H9 (cell line): ENCODE measurements at regions not wholly inside any gene's neighbourhood (a gene's known extent, or its start where the extent isn't known, plus 50 kb on each side); places are given as distances from the start of the nearest gene placed in this dataset.

Experiments used
- DNase-seq: peaks from one replicate; pipeline ENCODE4 v3.0.0-alpha.2; 2017
- H2AFZ ChIP-seq: one replicate; pipeline ENCODE4 v1.6.1; 2013; ENCODE audit warnings: mild to moderate bottlenecking, low read length, control low read depth, moderate library complexity
- H2AK5ac ChIP-seq: 2 replicates; pipeline ENCODE4 v1.6.1; 2013; ENCODE audit warnings: low read length, control low read depth, mixed read lengths; ENCODE audit not compliant: insufficient read length
- H2BK120ac ChIP-seq: one replicate; pipeline ENCODE4 v1.6.1; 2013; ENCODE audit warnings: low read depth, mild to moderate bottlenecking, low read length, control low read depth, inconsistent platforms; ENCODE audit not compliant: poor library complexity, severe bottlenecking
- H2BK12ac ChIP-seq: 2 replicates; pipeline ENCODE4 v1.6.1; 2013; ENCODE audit warnings: low read length, control low read depth, mixed read lengths, low read depth; ENCODE audit not compliant: insufficient read length
- H2BK15ac ChIP-seq: 2 replicates; pipeline ENCODE4 v1.6.1; 2013; ENCODE audit warnings: low read depth, low read length, control low read depth
- H2BK20ac ChIP-seq: one replicate; pipeline ENCODE4 v1.6.1; 2013; ENCODE audit warnings: low read depth, mild to moderate bottlenecking, low read length, control low read depth, inconsistent platforms; ENCODE audit not compliant: poor library complexity, severe bottlenecking
- H2BK5ac ChIP-seq: 2 replicates; pipeline ENCODE4 v1.6.1; 2013; ENCODE audit warnings: low read length, control low read depth, mixed read lengths; ENCODE audit not compliant: insufficient read length
- H3K14ac ChIP-seq: 2 replicates; pipeline ENCODE4 v1.6.1; 2013; ENCODE audit warnings: low read length, control low read depth; ENCODE audit not compliant: insufficient read depth
- H3K18ac ChIP-seq: 2 replicates; pipeline ENCODE4 v1.6.1; 2013; ENCODE audit warnings: low read depth, mild to moderate bottlenecking, mixed read lengths, low read length, control low read depth; ENCODE audit not compliant: insufficient read length
- H3K23ac ChIP-seq: 2 replicates; pipeline ENCODE4 v1.6.1; 2013; ENCODE audit warnings: low read length, control low read depth, mixed read lengths, low read depth; ENCODE audit not compliant: insufficient read length
- H3K23me2 ChIP-seq: 2 replicates; pipeline ENCODE4 v1.6.1; 2013; ENCODE audit warnings: low read depth, mild to moderate bottlenecking, mixed read lengths, low read length, control low read depth; ENCODE audit not compliant: insufficient read length, poor library complexity, severe bottlenecking
- H3K27ac ChIP-seq: 2 replicates; pipeline ENCODE4 v1.5.1; 2013; ENCODE audit warnings: low read length, control low read depth, mixed read lengths, low read depth; ENCODE audit not compliant: insufficient read length
- H3K27me3 ChIP-seq: 2 replicates; pipeline ENCODE4 v1.6.1; 2013; ENCODE audit warnings: low read length, control low read depth, inconsistent platforms; ENCODE audit not compliant: insufficient read depth
- H3K4ac ChIP-seq: 2 replicates; pipeline ENCODE4 v1.6.1; 2013; ENCODE audit warnings: low read depth, mild to moderate bottlenecking, control low read depth, inconsistent platforms, low read length, moderate library complexity
- H3K4me1 ChIP-seq: 2 replicates; pipeline ENCODE4 v1.6.1; 2013; ENCODE audit warnings: low read length, control low read depth, inconsistent platforms; ENCODE audit not compliant: insufficient read depth
- H3K4me2 ChIP-seq: 2 replicates; pipeline ENCODE4 v1.6.1; 2013; ENCODE audit warnings: low read length, control low read depth, mixed read lengths; ENCODE audit not compliant: insufficient read length, insufficient read depth
- H3K56ac ChIP-seq: 2 replicates; pipeline ENCODE4 v1.6.1; 2013; ENCODE audit warnings: low read depth, mild to moderate bottlenecking, mixed read lengths, low read length, control low read depth; ENCODE audit not compliant: insufficient read length
- H3K79me1 ChIP-seq: 2 replicates; pipeline ENCODE4 v1.6.1; 2013; ENCODE audit warnings: low read depth, mild to moderate bottlenecking, moderate library complexity, low read length, control low read depth, inconsistent platforms; ENCODE audit not compliant: insufficient read depth, poor library complexity, severe bottlenecking
- H3K79me2 ChIP-seq: 2 replicates; pipeline ENCODE4 v1.6.1; 2013; ENCODE audit warnings: low read length, control low read depth, inconsistent platforms; ENCODE audit not compliant: insufficient read depth
- H3K9ac ChIP-seq: 2 replicates; pipeline ENCODE4 v1.6.1; 2013; ENCODE audit warnings: low read length, control low read depth, mixed read lengths; ENCODE audit not compliant: insufficient read length; ENCODE audit errors: extremely low read depth
- H3K9me3 ChIP-seq: one replicate; pipeline ENCODE4 v1.6.1; 2013; ENCODE audit warnings: low read depth, low read length, inconsistent platforms; ENCODE audit not compliant: control insufficient read depth
- H3T11ph ChIP-seq: one replicate; pipeline ENCODE4 v1.6.1; 2013; ENCODE audit warnings: mild to moderate bottlenecking, low read length, control low read depth, inconsistent platforms
- H4K20me1 ChIP-seq: one replicate; pipeline ENCODE4 v1.6.1; 2013; ENCODE audit not compliant: control insufficient read depth, insufficient read length, insufficient read depth
- H4K5ac ChIP-seq: 2 replicates; pipeline ENCODE4 v1.6.1; 2013; ENCODE audit warnings: low read depth, mild to moderate bottlenecking, mixed read lengths, low read length, control low read depth; ENCODE audit not compliant: insufficient read length
- H4K8ac ChIP-seq: replicated peaks from 2 replicates; pipeline ENCODE4 v1.6.1; 2013; ENCODE audit warnings: low read length, control low read depth, mixed read lengths, low read depth; ENCODE audit not compliant: insufficient read length
- H4K91ac ChIP-seq: 2 replicates; pipeline ENCODE4 v1.6.1; 2013; ENCODE audit warnings: low read depth, mild to moderate bottlenecking, moderate library complexity, mixed read lengths, low read length, control low read depth; ENCODE audit not compliant: insufficient read length
- H3K27ac Mint-ChIP-seq, 3 experiments: 2 replicates in 2 of 3; 3 replicates in 1 of 3; pipeline ENCODE4 v1.8.0; 2020 to 2021; ENCODE audit warnings: mixed read lengths in 3 of 3, mild to moderate bottlenecking in 1 of 3, moderate library complexity in 1 of 3
- H3K27me3 Mint-ChIP-seq: 2 replicates; pipeline ENCODE4 v1.8.0; 2021; ENCODE audit warnings: low read depth, mild to moderate bottlenecking, moderate library complexity, mixed read lengths
- H3K36me3 Mint-ChIP-seq, 3 experiments: 2 replicates in 2 of 3; 3 replicates in 1 of 3; pipeline ENCODE4 v1.8.0; 2020 to 2021; ENCODE audit warnings: low read depth in 3 of 3, mixed read lengths in 3 of 3; ENCODE audit not compliant: insufficient read depth in 1 of 3
- H3K4me1 Mint-ChIP-seq, 2 experiments: 2 replicates each; pipeline ENCODE4 v1.8.0; 2020; ENCODE audit warnings: mixed read lengths in 2 of 2
- H3K4me3 Mint-ChIP-seq, 2 experiments: 2 replicates in 1 of 2; 3 replicates in 1 of 2; pipeline ENCODE4 v1.8.0; 2020 to 2021; ENCODE audit warnings: mild to moderate bottlenecking in 2 of 2, mixed read lengths in 2 of 2, moderate library complexity in 1 of 2
- H3K9me3 Mint-ChIP-seq, 2 experiments: 2 replicates in 1 of 2; 3 replicates in 1 of 2; pipeline ENCODE4 v1.8.0; 2020; ENCODE audit warnings: mild to moderate bottlenecking in 2 of 2, mixed read lengths in 2 of 2, moderate library complexity in 1 of 2
- whole genome bisulfite sequencing: extraction: QIAGEN DNeasy Blood & Tissue Kit; methylation state at CpG from one replicate; pipeline ENCODE4 v1.1.7; 2013; ENCODE audit warnings: missing lambda C conversion rate, low lambda C conversion rate, mixed read lengths; ENCODE audit not compliant: insufficient read length; ENCODE audit errors: extremely low coverage; 5-methylcytosine and 5-hydroxymethylcytosine counted together
- TF ChIP-seq, protein P1 (sequence below): fragments of 200-600 bp; sonication (generic); conservative IDR thresholded peaks from 3 replicates; pipeline ENCODE4 v1.8.0; 2021; ENCODE audit warnings: antibody characterized with exemption, mild to moderate bottlenecking

GRCh38 chr4:125459531-125459930 is 144.8 kb downstream of the FAT4 start:
- Histone ChIP-seq H3T11ph (no peak overlapping the region), H3K23me2 (no peaks in the 10 kb centered on the region), H3K4ac (no peak overlapping the region), H2BK15ac (no peak overlapping the region), H3K4me1 (no peaks in the 10 kb centered on the region; the same call in 1 of the 2 replicates), H3K23ac (no peak overlapping the region), H2BK20ac (no peak overlapping the region), H3K9me3 (no peaks in the 10 kb centered on the region), H2AK5ac (no peak overlapping the region), H2BK12ac (no peak overlapping the region), H3K27me3 (no peaks in the 10 kb centered on the region), H4K91ac (no peak overlapping the region), H3K56ac (no peak overlapping the region), H3K18ac (no peak overlapping the region), H3K79me1 (no peaks in the 10 kb centered on the region), H3K14ac (no peak overlapping the region), H3K9ac (no peak overlapping the region), H2BK120ac (no peak overlapping the region), H2AFZ (no peak overlapping the region), H3K4me2 (no peak overlapping the region), H3K79me2 (no peaks in the 10 kb centered on the region), H4K20me1 (no peaks in the 10 kb centered on the region), H3K27ac (no peak overlapping the region), H4K5ac (no peak overlapping the region), H2BK5ac (no peak overlapping the region), H4K8ac (no peak overlapping the region)
- DNase-seq, result no peak
- H3K27me3 Mint-ChIP-seq, result no peaks in the 10 kb centered on the region
- H3K36me3 Mint-ChIP-seq, result peaks cover 0 to 3% (median 0%) of the 10 kb centered on the region in 3 experiments; a peak in 1 of 7 replicates
- WGBS, result no CpG with 5 or more reads among the region's 1 CpG
- no peak overlapping the region for H3K4me3 Mint-ChIP-seq
- H3K27ac Mint-ChIP-seq, result no peak overlapping the region
- H3K4me1 Mint-ChIP-seq, result peaks cover 6 to 19% of the 10 kb centered on the region in 2 experiments
- H3K9me3 Mint-ChIP-seq, result no peaks in the 10 kb centered on the region
- TF ChIP-seq, protein P1, sequence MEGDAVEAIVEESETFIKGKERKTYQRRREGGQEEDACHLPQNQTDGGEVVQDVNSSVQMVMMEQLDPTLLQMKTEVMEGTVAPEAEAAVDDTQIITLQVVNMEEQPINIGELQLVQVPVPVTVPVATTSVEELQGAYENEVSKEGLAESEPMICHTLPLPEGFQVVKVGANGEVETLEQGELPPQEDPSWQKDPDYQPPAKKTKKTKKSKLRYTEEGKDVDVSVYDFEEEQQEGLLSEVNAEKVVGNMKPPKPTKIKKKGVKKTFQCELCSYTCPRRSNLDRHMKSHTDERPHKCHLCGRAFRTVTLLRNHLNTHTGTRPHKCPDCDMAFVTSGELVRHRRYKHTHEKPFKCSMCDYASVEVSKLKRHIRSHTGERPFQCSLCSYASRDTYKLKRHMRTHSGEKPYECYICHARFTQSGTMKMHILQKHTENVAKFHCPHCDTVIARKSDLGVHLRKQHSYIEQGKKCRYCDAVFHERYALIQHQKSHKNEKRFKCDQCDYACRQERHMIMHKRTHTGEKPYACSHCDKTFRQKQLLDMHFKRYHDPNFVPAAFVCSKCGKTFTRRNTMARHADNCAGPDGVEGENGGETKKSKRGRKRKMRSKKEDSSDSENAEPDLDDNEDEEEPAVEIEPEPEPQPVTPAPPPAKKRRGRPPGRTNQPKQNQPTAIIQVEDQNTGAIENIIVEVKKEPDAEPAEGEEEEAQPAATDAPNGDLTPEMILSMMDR, result no peak
